Vagina (tissue), 2 donors: ENCODE measurements at regions not wholly inside any gene's neighbourhood (a gene's known extent, or its start where the extent isn't known, plus 50 kb on each side); places are given as distances from the start of the nearest gene placed in this dataset.

Experiments used
- DNase-seq, 2 donors: peaks; one replicate each; pipeline ENCODE4 v3.0.0-alpha.2; 2017; ENCODE audit errors: extremely low spot score in 2 of 2
- H3K27ac ChIP-seq: fragments of 200-600 bp; sonication (generic); one replicate; pipeline ENCODE4 v1.5.1; 2019
- H3K27me3 ChIP-seq: fragments of 200-600 bp; sonication (generic); one replicate; pipeline ENCODE4 v1.5.1; 2019
- H3K36me3 ChIP-seq, 2 donors: fragments of 200-600 bp; sonication (generic); one replicate each; pipeline ENCODE4 v1.5.1; 2017 to 2019
- H3K4me1 ChIP-seq: fragments of 200-600 bp; sonication (generic); one replicate; pipeline ENCODE4 v1.5.1; 2019
- H3K4me3 ChIP-seq, 2 donors: fragments of 200-600 bp; sonication (generic); 1 replicate in 1 of 2; 2 replicates in 1 of 2; pipeline ENCODE4 v1.5.1; 2016 to 2019
- H3K9me3 ChIP-seq: fragments of 200-600 bp; sonication (generic); one replicate; pipeline ENCODE4 v1.5.1; 2019
- CTCF ChIP-seq, 3 experiments: fragments of 450-650 bp in 2 of 3; fragments of 200-600 bp in 1 of 3; sonication (generic) in 1 of 3; IDR thresholded peaks; one replicate each; pipeline ENCODE4 v1.5.1; 2017 to 2019; ENCODE audit warnings: antibody characterized with exemption in 3 of 3, mild to moderate bottlenecking in 2 of 3, moderate library complexity in 2 of 3
- POLR2A ChIP-seq, 2 donors: fragments of 450-650 bp; IDR thresholded peaks; one replicate each; pipeline ENCODE4 v1.6.1; 2017; ENCODE audit warnings: antibody characterized with exemption in 2 of 2, mild to moderate bottlenecking in 2 of 2, moderate library complexity in 2 of 2
- POLR2AphosphoS5 ChIP-seq, 2 donors: sonication (generic); formaldehyde crosslinking; IDR thresholded peaks; one replicate each; pipeline ENCODE4 v1.9.0; 2017; ENCODE audit warnings: antibody characterized with exemption in 2 of 2, mild to moderate bottlenecking in 2 of 2, low read depth in 1 of 2; ENCODE audit not compliant: insufficient read depth in 1 of 2
- intact Hi-C: fragments of 100-400 bp; cut with DNase I; formaldehyde crosslinking; loops from one replicate; pipeline ENCODE4 v1.15.1; 2023

- no peaks in the 10 kb centered on the region for H3K4me1 ChIP-seq
- no peaks in the 10 kb centered on the region for H3K27me3 ChIP-seq
- no peak for TF ChIP-seq POLR2A (IDR thresholded peaks at IDR 0.05)
- no peak for TF ChIP-seq CTCF (IDR thresholded peaks at IDR 0.05)
- TF ChIP-seq POLR2AphosphoS5 (IDR thresholded peaks at IDR 0.05; ENCODE audit: insufficient read depth in 1 of 2, low read depth in 1 of 2), result no peak
- H3K27ac ChIP-seq, result no peak overlapping the region
- intact Hi-C loops, result no loop called here
- no peaks in the 10 kb centered on the region for H3K36me3 ChIP-seq
- no peaks in the 10 kb centered on the region for H3K9me3 ChIP-seq
- no peak for DNase-seq
- H3K4me3 ChIP-seq, result no peak overlapping the region
Observed at GRCh38 chr1:79694241-79694640, 687.7 kb upstream of the ADGRL4 start.

DNA sequence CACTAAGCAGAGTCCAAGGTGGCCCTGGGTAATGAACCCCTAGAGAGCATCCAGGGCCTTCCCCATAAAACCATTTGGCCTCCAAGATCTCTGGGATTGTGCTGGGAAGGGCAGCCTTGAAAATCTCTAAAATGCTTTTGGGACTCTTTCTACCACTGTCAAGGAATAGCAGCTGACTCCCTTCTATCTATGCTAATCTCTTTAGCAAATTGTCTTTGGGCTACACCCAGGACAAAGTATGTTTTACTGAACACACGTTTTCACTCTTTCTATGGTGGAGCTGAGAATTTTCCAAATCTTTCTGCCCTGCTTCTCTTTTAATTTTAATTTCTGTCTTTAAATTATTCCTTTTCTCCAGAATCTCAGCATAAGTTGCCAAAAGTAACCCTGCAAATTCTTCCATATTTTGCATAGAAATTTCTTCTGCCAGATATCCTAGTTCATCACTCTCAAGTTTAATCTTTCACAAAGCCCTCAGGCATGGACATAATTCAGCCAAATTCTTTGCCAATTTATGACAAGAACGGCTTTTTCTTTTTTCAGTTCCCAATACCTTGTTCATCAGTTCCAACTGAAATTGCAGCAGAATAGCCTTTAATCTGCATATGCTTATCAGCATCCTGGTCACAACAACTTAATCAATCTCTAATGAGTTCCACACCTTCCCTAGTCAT, 687.0 kb upstream of the ADGRL4 start:
- no peaks in the 10 kb centered on the region for H3K9me3 ChIP-seq
- intact Hi-C loops, result no loop called here
- no peak overlapping the region for H3K4me3 ChIP-seq
- DNase-seq, result no peak
- H3K4me1 ChIP-seq, result no peaks in the 10 kb centered on the region
- H3K27ac ChIP-seq, result no peak overlapping the region
- H3K36me3 ChIP-seq, result no peaks in the 10 kb centered on the region
- TF ChIP-seq POLR2AphosphoS5 (IDR thresholded peaks at IDR 0.05; ENCODE audit: insufficient read depth in 1 of 2, low read depth in 1 of 2) (no peak), CTCF (IDR thresholded peaks at IDR 0.05) (no peak)
- no peaks in the 10 kb centered on the region for H3K27me3 ChIP-seq

DNA sequence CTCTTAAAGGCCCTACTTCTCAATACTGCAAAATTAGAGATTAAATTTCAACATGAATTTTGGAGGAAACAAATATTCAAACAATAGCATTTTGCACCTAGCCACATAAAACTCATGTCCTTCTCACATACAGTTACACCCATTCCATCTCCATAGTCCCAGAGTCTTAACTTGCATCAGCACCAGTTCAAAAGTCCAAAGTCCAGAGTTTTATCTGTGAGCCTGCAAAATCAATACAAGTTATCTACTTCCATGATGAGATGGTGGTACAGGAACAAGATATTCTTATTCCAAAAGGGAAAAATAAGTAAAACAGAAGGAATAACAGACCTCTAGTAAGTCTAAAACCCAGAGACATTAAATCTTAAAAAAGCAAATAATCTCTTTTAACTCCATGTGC, 686.0 kb upstream of the ADGRL4 start:
- H3K27me3 ChIP-seq, result no peaks in the 10 kb centered on the region
- intact Hi-C loops, result no loop called here
- no peaks in the 10 kb centered on the region for H3K4me1 ChIP-seq
- H3K27ac ChIP-seq, result no peak overlapping the region
- no peaks in the 10 kb centered on the region for H3K36me3 ChIP-seq
- DNase-seq, result no peak
- TF ChIP-seq POLR2A (IDR thresholded peaks at IDR 0.05) (no peak), POLR2AphosphoS5 (IDR thresholded peaks at IDR 0.05; ENCODE audit: insufficient read depth in 1 of 2, low read depth in 1 of 2) (no peak), CTCF (IDR thresholded peaks at IDR 0.05) (no peak)
- H3K9me3 ChIP-seq, result no peaks in the 10 kb centered on the region
- no peak overlapping the region for H3K4me3 ChIP-seq

GRCh38 chr1:79688932-79689331, 682.4 kb upstream of the ADGRL4 start:
- no peak overlapping the region for H3K4me3 ChIP-seq
- no peak for TF ChIP-seq POLR2A (IDR thresholded peaks at IDR 0.05)
- no peak for TF ChIP-seq CTCF (IDR thresholded peaks at IDR 0.05)
- TF ChIP-seq POLR2AphosphoS5 (IDR thresholded peaks at IDR 0.05; ENCODE audit: insufficient read depth in 1 of 2, low read depth in 1 of 2), result no peak
- no peaks in the 10 kb centered on the region for H3K4me1 ChIP-seq
- intact Hi-C loops, result no loop called here
- DNase-seq, result no peak
- H3K27me3 ChIP-seq, result no peaks in the 10 kb centered on the region
- no peaks in the 10 kb centered on the region for H3K9me3 ChIP-seq
- H3K36me3 ChIP-seq, result no peaks in the 10 kb centered on the region
- no peak overlapping the region for H3K27ac ChIP-seq

DNA sequence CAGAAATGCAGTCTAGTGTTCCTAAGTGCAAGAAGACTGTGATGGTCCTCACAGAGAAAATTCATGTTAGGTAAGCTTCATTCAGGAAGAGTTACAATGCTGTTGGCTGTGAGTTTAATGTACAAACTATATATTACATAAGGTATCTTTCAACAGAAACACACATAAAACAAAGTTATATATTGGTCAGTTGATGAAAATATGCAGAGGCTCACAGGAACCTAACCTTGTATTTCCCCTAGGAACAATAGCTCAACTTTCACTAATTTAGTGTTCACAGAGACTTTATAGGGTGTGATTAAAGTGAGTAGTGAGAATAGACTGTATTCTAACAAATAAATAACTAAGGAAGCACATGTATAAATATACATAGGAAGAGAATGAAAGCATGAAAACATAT, 676.9 kb upstream of the ADGRL4 start:
- Histone ChIP-seq H3K27ac (no peak overlapping the region), H3K27me3 (no peaks in the 10 kb centered on the region), H3K9me3 (no peaks in the 10 kb centered on the region), H3K36me3 (no peaks in the 10 kb centered on the region), H3K4me1 (no peaks in the 10 kb centered on the region), H3K4me3 (no peak overlapping the region)
- intact Hi-C loops, result no loop called here
- DNase-seq, result no peak
- TF ChIP-seq CTCF (IDR thresholded peaks at IDR 0.05) (no peak), POLR2A (IDR thresholded peaks at IDR 0.05) (no peak), POLR2AphosphoS5 (IDR thresholded peaks at IDR 0.05; ENCODE audit: insufficient read depth in 1 of 2, low read depth in 1 of 2) (no peak)
